ENCODE measurements at regions not wholly inside any gene's neighbourhood (a gene's known extent, or its start where the extent isn't known, plus 50 kb on each side); places are given as distances from the start of the nearest gene placed in this dataset.

DNA sequence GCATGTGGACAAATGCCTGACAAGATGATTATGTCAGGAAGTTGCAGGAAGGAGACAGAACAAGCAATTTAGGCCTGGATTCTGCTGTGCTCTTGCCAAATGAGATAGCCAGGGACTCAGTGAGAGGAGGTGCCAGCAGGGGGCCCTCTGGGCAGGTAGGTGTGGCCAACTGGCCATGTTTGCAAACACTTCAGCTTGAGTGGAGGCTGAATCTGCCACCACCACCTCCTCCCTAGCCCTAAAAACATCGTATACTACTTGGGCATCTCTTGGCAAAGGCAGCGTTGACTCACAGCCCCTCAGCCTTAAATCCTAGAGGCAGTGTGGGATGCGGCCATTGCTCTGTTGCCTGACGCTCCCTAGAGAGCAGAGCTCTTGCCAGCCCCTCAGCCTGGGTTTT lies 95.1 kb upstream of the PLET1 start:
- DNase-seq (ENCODE audit: low read depth in 1 of 2, low spot score in 1 of 2), result no peak

DNA sequence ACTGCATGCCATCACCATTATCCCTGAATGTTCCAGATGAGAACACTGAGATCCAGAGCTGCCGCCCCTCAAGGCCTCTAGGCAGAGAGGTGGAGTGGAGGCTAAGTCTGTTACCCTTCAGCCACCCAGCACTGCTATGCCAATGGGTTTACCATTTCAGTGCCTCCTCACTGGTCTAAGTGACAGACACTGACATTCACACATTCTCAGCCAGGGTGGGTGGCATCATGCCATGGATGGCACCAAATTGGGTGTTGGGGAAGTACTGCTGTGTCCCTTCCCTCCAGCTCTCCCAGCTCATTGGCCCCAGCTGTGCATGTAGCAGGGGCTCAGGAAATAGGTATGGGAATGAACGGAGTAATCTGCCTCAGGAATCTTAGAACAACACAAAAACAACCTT lies 96.8 kb upstream of the PLET1 start:
- DNase-seq (ENCODE audit: low read depth in 1 of 2, low spot score in 1 of 2), result no peak

DNA sequence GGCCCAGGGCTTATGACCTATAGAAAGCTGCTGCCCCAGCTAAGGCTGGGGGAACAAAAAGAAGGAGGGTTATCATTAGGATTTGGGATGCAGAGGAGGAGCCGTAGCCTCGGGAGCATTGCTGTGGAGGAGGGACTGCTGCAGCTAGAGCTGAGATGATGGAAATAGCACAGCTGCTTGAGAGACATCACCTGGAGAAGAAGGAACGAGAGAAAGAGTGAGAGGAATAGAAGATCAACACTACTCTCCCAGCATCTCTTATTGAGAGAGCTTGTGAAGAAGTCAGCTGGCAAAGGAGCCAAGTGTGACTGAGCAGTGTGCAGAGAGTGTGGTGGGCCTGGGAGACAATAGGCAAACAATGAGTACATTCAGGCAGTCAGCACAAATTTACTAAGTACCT lies 100.7 kb upstream of the PLET1 start:
- no peak for DNase-seq (ENCODE audit: low read depth in 1 of 2, low spot score in 1 of 2)

DNA sequence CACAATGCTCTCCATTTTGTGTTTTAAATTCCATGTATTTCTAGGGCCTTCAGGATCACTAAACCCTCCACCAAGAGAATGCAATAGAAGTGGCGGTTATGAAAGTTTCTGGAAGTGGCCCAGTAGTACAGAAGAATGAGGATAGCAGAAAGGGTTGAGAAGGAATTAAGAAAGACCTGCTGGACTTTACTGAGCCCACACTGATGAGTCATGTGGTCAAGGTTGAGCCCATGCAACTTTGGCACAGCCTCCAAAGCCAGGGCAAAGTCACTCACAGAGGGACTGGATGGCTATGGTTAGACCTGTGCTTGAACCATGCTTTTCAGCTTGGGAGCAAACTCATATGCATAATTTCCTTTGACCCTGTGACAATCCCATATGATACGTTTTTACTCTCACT lies 102.9 kb upstream of the PLET1 start:
- DNase-seq (ENCODE audit: low read depth in 1 of 2, low spot score in 1 of 2), result no peak

DNA sequence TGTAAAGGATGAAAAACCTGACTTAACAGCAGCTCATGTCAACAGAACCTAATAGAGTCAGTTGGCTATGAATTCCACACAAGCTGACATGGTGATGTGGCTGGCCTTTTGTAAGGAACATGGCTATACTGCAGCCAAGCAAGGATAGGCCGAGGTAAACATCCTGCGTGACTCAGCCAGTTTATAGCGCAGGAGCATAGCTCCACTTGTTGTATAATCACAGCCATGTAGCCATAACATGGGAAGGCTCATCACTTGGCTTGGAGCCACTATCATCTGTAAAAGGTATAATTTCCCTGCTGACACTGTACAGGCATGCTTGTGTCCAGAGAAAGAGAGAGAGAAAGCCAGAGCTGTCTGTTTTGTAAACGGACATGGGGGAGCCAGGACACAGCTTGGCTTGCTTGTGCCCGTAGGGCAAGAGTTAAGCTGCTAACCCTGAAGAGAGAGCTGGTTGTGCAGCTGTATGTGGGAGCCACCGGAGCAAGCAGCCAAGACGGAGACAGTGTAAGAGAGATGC lies 104.4 kb upstream of the PLET1 start:
- no peak for DNase-seq (ENCODE audit: low read depth in 1 of 2, low spot score in 1 of 2)

DNA sequence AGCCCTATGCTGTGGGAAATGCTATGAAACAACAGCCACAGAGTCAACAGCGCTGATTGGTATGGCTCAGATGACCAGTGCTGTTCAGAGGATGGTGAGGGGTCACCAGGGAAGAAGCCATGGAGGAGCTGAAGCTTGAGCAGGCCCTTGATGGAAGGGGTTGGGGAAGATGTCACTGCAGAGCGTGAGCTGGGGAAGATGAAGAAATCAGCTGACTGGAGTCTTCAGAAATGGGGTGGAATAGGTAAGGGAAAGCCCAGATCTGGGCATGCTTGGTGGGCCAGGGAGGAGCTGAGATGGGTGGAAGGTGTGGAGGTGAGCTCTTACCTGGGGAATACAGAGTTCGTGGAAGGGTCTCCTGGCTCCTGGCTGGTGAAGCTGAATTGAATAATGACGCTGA lies 105.4 kb upstream of the PLET1 start:
- no peak for DNase-seq (ENCODE audit: low read depth in 1 of 2, low spot score in 1 of 2)

DNA sequence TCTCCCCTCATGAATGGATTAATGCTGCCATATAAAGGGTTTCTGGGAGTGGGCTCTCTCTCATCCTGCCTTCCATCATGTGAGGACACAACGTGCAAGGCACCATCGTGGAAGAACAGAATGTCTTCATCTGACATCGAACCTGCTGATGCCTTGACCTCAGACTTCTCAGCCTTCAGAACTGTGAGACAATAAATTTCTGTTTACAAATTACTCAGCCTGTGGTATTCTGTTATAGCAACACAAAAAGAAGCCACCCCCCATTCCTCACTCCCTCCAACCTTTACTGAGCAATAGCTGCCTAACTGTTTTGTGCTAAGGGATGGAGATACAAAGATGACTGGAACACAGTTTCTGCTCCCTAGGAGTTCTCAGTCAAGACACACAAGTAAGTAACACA lies 106.1 kb upstream of the PLET1 start:
- no peak for DNase-seq (ENCODE audit: low read depth in 1 of 2, low spot score in 1 of 2)

DNA sequence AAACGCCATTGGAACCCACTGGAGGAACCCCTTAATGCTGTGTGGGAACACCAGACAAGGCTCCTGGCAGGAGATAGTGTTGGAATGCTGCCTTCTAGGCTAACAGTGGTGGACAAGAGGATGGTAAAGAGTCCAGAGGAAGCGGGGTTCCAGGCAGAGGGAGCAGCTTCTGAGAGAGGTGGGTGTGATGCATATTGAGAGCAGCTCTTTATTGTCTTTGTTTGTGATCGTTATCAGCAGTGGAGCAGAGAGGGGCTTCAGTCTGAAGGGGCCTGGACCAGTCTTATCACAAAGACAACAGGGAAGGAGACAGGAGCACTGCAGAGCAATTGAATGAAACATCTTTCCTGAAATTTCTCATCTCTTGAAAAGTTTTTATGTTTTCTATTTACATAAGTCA lies 106.8 kb upstream of the PLET1 start:
- no peak for DNase-seq (ENCODE audit: low read depth in 1 of 2, low spot score in 1 of 2)

DNA sequence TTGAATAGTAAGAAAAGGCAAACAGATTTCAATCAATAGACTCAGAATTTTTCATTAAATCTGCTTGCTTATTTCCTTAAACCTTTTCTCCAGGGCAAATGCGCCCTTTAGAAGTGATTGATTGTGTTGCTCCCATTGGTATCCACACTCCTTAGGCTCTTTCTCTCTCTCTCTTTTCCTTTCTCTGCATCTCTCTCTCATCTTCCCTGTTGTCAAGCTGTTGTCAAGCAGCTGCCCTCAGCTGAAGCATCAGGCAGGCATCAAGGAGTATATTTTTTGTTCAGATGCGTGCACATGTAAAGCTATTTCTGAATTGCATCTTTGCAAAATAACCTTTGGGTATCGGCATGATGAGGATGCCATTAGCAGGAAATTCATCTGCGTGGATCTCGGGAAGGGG lies 107.2 kb upstream of the PLET1 start:
- no peak for DNase-seq (ENCODE audit: low read depth in 1 of 2, low spot score in 1 of 2)

DNA sequence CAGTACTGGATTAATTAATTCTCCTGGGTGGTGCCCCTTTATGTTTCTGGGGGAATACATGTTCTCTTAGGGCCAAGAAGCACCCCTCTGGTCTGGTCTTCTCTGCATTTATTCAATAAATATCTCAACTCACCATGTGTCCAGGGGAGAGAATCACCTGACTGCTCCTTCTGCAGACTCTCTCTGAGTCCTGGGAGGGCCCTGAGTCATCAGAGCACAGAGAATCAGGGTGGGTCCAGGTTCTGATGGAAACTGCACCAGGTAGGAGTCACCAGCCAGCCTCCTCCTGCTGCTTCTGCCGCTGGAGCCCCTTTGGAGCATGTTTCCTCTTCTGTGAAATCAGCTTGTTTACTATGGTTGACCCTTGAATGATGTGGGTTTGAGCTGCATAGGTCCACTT lies 107.7 kb upstream of the PLET1 start:
- DNase-seq (ENCODE audit: low read depth in 1 of 2, low spot score in 1 of 2), result no peak

DNA sequence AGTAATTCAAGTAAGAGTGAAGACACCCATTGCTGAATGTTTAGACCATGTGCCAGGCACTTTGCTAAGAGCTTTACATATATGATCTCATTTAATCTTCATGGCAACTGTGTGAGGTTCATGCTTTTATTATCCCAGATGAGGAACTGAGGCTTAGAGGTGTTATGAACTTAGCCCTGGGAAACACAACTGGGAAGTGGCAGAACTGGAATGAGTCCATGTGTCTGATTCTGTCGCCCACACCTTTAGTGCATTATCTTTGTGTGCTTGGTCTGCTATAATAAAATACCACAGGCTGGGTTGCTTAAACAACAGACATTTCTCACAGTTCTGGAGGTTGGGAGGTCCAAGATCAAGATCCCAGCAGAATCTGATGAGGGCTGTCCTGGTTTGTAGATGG lies 108.7 kb upstream of the PLET1 start:
- no peak for DNase-seq (ENCODE audit: low read depth in 1 of 2, low spot score in 1 of 2)

DNA sequence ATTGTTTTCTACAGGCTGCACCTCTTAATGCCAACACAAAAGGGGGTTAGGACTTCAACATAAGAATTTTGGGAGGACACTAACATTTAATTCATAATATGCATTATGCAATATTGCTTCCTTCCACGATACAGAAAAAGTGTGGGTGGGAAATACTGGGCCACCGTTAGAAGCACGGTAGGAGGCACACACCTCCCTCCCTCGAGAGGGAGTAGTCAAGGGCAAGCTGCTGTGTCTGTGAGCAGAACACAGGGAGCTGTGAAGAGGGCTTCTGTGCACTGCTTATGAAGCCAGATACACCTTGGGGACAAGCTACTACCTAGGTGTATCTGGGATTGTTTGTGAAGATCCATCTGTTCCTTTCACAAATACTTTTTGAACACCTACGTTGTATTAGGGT lies 109.3 kb upstream of the PLET1 start:
- DNase-seq (ENCODE audit: low read depth in 1 of 2, low spot score in 1 of 2), result no peak

DNA sequence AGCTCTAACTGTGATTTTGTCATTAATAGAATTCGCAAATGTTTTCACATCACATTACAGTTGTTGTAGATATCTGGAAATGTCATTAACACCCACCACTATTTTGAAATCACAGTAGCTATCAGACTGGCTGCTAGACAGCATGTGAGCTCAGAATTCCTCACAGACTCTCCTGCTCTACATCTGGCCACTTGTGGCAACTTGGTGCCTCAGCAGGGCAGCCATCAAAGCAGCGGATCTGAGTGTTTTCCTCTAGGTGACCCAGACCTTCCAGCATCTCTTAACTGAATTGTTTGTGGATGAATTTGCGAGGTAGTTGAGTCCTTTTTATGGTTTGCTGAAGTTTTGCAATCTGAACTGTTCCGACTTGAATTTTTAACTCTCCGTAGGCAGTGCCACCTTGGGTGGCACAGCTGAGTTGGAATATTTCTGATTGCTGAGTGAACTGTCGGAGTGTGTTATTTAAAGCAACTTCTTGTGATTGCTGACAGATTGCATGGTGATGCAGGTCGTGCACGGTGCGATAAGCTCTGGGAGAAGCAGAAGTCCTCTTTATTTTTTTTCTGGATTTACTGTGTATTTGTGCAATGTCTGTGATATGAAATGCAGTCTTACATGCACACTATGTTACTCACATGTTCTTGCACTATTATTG lies 114.0 kb upstream of the PLET1 start:
- DNase-seq (ENCODE audit: low read depth in 1 of 2, low spot score in 1 of 2), result no peak

DNA sequence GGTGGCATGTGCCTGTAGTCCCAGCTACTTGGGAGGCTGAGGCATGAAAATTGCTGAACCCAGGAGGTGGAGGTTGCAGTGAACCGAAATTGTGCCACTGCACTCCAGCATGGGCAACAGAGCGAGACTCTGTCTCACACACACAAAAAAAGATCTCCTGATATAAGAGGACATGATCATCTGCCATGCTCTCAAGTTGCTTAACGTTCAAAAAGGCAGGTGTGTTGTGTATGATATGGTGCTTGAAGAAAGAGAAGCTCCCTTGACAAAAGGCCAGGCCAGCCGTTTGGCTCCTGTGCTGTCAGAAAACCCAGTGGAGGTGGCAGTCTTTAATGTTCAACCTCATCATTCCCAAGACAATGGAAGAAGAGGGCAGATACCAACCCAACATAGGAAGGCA lies 117.3 kb upstream of the PLET1 start:
- no peak for DNase-seq (ENCODE audit: low read depth in 1 of 2, low spot score in 1 of 2)

DNA sequence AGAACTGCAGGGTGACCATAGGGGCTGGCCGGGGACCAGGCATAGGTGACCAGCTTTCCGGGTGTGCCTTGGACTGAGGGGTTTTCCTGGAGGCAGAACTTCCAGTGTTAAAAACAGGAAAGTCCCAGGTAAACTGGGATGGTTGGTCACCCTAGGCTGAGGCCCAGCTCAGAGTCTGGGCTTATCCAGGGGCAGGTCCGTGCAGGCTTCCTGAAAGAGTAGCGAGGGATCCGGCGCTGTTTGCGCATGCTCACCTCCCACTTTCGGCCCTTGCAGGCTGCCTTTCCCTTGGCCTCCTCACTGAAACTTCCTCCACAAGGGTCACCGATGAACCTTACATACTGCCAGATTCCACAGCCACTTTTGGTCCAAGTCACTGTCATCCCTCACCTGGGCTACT lies 119.8 kb upstream of the PLET1 start:
- no peak for DNase-seq (ENCODE audit: low read depth in 1 of 2, low spot score in 1 of 2)

DNA sequence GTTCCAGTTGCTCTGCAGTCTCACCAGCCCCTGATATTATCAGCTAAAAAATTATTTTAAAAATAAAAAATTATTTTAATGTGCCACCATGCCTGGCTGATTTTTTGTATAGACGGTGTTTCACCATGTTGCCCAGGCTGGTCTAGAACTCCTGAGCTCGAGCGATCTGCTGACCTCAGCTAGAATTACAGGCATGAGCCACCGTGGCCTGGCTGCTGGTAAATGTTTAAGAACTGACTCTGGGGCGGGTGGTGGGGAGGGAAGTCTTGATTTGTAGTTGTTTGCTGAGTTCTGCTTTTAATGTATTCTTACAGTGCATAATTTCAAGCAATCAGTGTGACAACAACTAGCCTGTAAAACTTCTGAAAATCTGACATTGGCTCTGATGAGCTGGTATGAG lies 120.9 kb upstream of the PLET1 start:
- DNase-seq (ENCODE audit: low read depth in 1 of 2, low spot score in 1 of 2), result no peak

DNA sequence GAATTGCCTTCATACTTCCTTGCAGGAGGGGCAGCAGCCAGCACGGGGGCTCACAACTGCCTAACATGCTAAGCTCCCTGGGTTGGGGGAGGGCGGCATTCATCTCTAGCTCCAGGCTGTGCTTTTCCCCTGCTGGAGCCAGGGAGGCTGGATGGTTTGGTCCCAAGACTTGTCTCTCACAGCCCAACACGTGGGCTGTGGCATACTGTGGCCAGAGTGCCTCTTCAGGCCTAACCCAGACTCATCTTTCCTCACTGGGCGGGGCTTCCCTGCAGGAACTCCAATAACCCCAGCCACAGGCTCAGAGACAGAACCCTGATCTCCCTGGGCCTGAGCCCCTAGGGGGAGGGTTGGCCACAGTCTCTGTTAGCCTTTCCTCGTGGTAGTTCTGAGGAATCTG lies 121.9 kb upstream of the PLET1 start:
- no peak for DNase-seq (ENCODE audit: low read depth in 1 of 2, low spot score in 1 of 2)

DNA sequence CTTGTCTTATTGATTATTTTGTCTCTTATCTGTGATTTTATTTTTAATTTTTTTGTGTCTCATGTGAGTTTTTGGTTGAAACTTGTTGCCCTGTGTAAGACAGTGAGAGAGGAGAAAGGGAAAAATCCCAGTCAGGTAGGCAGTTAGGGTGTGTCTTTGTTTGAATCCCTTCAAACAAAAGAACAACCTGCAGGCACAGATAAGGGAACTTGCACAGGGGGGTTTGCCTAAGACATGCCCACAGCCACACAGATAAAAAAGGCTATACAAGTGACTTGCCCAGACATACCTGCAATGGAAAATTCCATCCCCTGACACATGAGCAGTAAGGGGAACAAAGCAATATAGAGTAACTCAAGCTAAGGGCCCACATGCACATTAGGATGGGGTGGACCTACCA lies 127.8 kb upstream of the PLET1 start:
- DNase-seq (ENCODE audit: low read depth in 1 of 2, low spot score in 1 of 2), result no peak

DNA sequence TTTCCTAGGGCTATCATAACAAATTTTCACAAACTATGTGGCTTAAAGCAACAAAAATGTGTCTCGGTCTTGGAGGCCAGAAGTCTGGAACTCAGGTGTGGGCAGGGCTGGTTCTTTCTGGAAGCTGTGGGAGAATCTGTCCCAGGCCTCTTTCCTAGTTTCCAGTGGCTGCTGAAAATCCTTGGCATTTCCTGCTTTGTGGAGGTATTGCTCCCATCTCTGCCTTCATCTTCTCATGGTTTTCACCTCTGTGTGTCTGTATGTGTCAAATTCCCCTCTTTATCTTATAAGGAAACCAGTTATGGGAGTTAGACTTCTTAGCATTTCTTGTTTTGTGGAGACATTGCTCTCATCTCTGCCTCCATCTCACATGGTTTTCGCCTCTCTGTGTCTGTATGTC lies 130.4 kb upstream of the PLET1 start:
- DNase-seq (ENCODE audit: low read depth in 1 of 2, low spot score in 1 of 2), result no peak

DNA sequence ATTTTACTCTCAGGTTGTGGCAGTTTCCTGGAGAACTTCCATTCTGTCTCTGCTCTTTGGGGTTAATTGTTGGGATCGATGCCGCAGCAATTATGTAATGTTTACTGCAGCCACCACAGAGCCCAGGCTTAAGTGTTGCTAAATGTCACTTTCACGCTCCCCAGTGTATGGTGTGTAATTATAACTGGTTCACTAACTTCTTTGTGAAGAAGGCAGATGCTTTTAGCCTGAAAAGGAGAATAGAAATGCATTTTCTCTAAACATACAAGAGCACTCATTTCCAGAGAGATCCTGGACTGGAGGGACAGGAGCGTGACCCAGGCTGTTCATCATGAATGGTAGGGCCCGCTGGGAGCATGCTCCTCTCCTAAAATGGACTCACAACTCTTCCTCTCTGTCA lies 132.2 kb upstream of the PLET1 start:
- no peak for DNase-seq (ENCODE audit: low read depth in 1 of 2, low spot score in 1 of 2)

DNA sequence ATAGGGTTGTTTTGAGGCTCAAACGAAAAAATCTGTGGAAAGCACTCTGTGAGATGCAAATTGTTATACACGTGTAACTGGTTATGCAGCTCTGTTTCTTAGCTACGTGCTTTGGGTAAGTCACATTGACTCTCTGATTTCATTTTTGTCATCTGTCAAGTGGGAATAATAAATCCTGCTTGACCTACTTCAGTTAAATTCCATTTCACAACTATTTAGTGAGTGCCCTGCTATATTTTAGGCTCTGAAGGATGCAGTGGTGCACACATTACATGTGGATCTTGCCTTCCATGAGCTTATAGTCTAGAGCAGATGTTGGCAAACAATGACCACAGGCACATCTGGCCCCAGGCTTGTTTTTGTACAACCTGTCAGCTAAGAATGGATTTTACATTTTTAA lies 133.6 kb upstream of the PLET1 start:
- DNase-seq (ENCODE audit: low read depth in 1 of 2, low spot score in 1 of 2), result no peak

DNA sequence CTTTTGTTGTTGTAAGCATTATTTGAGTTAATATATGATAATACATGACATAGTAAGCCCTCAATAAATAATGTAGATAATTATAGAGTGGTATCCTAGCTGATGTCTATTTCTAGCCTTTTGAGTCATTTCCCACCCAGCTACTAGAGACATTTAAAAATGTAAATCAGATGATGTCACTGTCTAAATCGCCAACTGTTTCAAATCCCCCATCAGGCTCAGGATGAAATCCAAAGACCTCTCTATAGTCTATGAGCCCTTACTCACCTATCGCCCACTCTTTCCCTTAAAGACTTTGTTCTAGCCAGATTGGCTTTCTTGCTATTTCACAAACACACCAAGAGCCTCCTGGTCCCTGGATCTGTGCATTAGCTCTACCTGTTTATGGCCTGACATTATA lies 135.4 kb upstream of the PLET1 start:
- DNase-seq (ENCODE audit: low read depth in 1 of 2, low spot score in 1 of 2), result no peak

DNA sequence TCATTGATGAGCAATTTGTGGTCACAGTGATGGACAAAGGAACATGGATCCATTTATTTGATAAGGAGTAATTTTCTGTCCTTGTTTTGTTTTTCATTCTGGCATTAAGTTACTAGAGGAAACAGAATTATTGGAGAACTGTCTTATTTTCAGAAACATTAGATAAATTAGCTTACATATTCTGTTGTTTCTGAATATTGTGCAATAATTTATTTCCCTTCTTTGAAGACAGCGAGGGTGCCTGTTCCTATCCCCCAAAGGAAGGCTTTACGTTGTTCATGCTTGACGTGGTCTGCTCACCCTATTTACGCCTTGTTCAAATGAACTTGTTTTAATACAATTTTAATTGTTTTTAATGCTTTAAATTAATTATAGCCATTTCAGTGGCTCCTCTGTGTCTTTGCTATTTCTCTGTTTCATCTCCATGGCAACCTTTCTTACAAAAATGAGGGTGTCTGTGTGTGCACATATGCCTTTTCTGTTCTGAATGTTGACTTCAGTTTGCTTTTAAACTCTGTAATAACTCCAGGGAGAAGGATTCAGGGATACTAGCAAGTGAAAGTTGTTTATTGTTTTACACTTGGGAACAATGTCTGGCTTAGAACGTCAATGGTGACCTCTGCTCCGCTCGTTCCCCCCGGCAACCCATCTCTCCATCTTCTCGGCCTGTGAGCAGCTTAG lies 138.3 kb upstream of the PLET1 start:
- no peak for DNase-seq (ENCODE audit: low read depth in 1 of 2, low spot score in 1 of 2)
